ENCODE measurements at regions not wholly inside any gene's neighbourhood (a gene's known extent, or its start where the extent isn't known, plus 50 kb on each side); places are given as distances from the start of the nearest gene placed in this dataset.

- TF ChIP-seq CTCF (IDR thresholded peaks at IDR 0.05; ENCODE audit: poor library complexity, severe bottlenecking), result peak; percentile 95
- Histone ChIP-seq H3K9me3 (ENCODE audit: severe bottlenecking) (no peaks in the 10 kb centered on the region), H3K4me3 (ENCODE audit: severe bottlenecking) (no peak overlapping the region), H3K4me1 (ENCODE audit: insufficient read depth, poor library complexity, severe bottlenecking) (peaks cover 5% of the 10 kb centered on the region), H3K27ac (ENCODE audit: poor library complexity, severe bottlenecking) (no peak overlapping the region), H3K27me3 (ENCODE audit: insufficient read depth, poor library complexity, severe bottlenecking) (no peaks in the 10 kb centered on the region), H3K36me3 (ENCODE audit: low read depth) (no peaks in the 10 kb centered on the region)
- no peak for DNase-seq (ENCODE audit: low spot score)
- peak; percentile 73; the same call in 2 of the 3 replicates for ATAC-seq (ENCODE audit: low read depth)
Observed at GRCh38 chr2:67476809-67477790, 80.0 kb downstream of the ETAA1 start.

- Histone ChIP-seq H3K27me3 (ENCODE audit: insufficient read depth, poor library complexity, severe bottlenecking) (no peaks in the 10 kb centered on the region), H3K36me3 (ENCODE audit: low read depth) (no peaks in the 10 kb centered on the region), H3K4me1 (ENCODE audit: insufficient read depth, poor library complexity, severe bottlenecking) (peaks cover 5% of the 10 kb centered on the region), H3K9me3 (ENCODE audit: severe bottlenecking) (no peaks in the 10 kb centered on the region), H3K27ac (ENCODE audit: poor library complexity, severe bottlenecking) (no peak overlapping the region), H3K4me3 (ENCODE audit: severe bottlenecking) (no peak overlapping the region)
- DNase-seq (ENCODE audit: low spot score) (no peak), ATAC-seq (ENCODE audit: low read depth) (no peak)
- TF ChIP-seq CTCF (IDR thresholded peaks at IDR 0.05; ENCODE audit: poor library complexity, severe bottlenecking), result no peak
Observed at GRCh38 chr2:67479261-67479660, 82.1 kb downstream of the ETAA1 start.

GRCh38 chr2:67485431-67485830 is 88.3 kb downstream of the ETAA1 start:
- no peak for TF ChIP-seq CTCF (IDR thresholded peaks at IDR 0.05; ENCODE audit: poor library complexity, severe bottlenecking)
- Histone ChIP-seq H3K4me3 (ENCODE audit: severe bottlenecking) (no peak overlapping the region), H3K4me1 (ENCODE audit: insufficient read depth, poor library complexity, severe bottlenecking) (peaks cover 5% of the 10 kb centered on the region), H3K27ac (ENCODE audit: poor library complexity, severe bottlenecking) (no peak overlapping the region), H3K36me3 (ENCODE audit: low read depth) (no peaks in the 10 kb centered on the region), H3K27me3 (ENCODE audit: insufficient read depth, poor library complexity, severe bottlenecking) (no peaks in the 10 kb centered on the region), H3K9me3 (ENCODE audit: severe bottlenecking) (no peaks in the 10 kb centered on the region)
- ATAC-seq (ENCODE audit: low read depth), result no peak
- DNase-seq (ENCODE audit: low spot score), result no peak

- H3K9me3 ChIP-seq (ENCODE audit: severe bottlenecking), result no peaks in the 10 kb centered on the region
- DNase-seq (ENCODE audit: low spot score), result no peak
- no peaks in the 10 kb centered on the region for H3K36me3 ChIP-seq (ENCODE audit: low read depth)
- H3K4me1 ChIP-seq (ENCODE audit: insufficient read depth, poor library complexity, severe bottlenecking), result peaks cover 5% of the 10 kb centered on the region
- H3K27me3 ChIP-seq (ENCODE audit: insufficient read depth, poor library complexity, severe bottlenecking), result no peaks in the 10 kb centered on the region
- ATAC-seq (ENCODE audit: low read depth), result peak; percentile 76
- no peak for TF ChIP-seq CTCF (IDR thresholded peaks at IDR 0.05; ENCODE audit: poor library complexity, severe bottlenecking)
- H3K27ac ChIP-seq (ENCODE audit: poor library complexity, severe bottlenecking), result no peak overlapping the region
- no peak overlapping the region for H3K4me3 ChIP-seq (ENCODE audit: severe bottlenecking)
Observed at GRCh38 chr2:67486041-67486796, 89.1 kb downstream of the ETAA1 start.

Measured in RWPE2 (cell line).